Kidney glomerular epithelial cell (primary cell): ENCODE measurements at regions not wholly inside any gene's neighbourhood (a gene's known extent, or its start where the extent isn't known, plus 50 kb on each side); places are given as distances from the start of the nearest gene placed in this dataset.
A peak's percentile ranks its signal among the peaks of the same experiment; 100 is the strongest.
"Not testable (repeated sequence)": the region's sequence is repeated elsewhere in the genome, so short reads cannot be mapped to it uniquely, and the experiment has no call there.

ENCODE experiments used
- DNase-seq: peaks from one replicate; lab custom pipeline; 2025; lab: John Stamatoyannopoulos, UW

DNA sequence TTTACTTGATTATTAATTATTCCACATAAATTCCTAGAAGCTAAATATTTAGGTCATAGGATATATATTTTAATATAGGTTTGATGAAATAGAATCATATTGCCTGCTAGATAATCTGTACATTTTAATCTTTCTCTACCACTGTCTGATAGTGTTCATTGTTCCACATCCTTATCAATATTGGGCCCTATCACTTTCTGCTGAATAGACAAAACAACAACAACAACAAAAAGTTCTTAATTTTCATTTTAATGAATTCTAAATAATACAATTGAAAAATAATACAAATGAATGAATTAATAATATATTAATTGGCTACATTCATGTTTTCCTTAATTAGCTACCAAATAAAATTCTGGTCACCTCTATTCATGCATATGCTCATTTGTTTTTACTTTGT lies 1437.2 kb downstream of the LRFN5 start:
- DNase-seq, result no peak

GRCh38 chr14:43042408-43042807 lies 1435.7 kb downstream of the LRFN5 start:
- DNase-seq, result no peak

- DNase-seq, result no peak
Observed at GRCh38 chr14:43041976-43042375, 1435.3 kb downstream of the LRFN5 start.

- no peak for DNase-seq
Observed at GRCh38 chr14:43041207-43041606, 1434.5 kb downstream of the LRFN5 start.

- no peak for DNase-seq
Observed at GRCh38 chr14:43039881-43040280, 1433.2 kb downstream of the LRFN5 start.

GRCh38 chr14:43031598-43031997 lies 1424.9 kb downstream of the LRFN5 start:
- peak; percentile 79 for DNase-seq

DNA sequence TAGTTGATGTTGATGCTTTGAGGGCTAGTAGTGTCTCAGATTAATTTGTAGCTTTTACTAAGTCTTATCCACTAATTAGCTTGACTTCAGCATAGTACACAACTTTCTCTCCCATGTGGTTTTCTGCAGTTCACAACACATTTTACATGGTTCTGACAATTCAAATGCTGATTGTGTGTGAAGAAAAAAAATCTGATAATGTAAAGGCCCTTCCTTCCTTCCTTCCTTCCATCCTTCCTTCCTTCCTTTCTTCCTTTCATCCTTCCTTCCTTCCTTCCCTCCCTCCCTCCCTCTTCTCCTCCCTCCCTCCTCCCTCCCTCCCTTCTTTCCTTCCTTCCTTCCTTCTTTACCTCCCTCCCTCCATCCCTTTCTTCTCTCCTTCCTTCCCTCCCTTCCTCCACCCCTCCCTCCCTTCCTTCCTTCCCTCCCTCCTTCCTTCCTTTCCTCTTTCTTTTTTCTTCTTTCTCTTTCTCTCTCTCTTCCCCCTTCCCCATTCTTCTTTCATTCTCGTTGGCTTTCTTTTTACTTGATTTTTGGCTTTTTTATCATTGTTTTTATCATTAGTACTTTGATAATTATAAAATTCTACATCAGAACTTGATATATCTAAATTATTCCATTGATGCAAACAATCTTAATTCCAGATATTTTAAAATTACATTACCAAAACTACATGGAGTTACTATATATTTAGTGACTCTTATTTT lies 1415.6 kb downstream of the LRFN5 start:
- no peak for DNase-seq

- no peak for DNase-seq
Observed at GRCh38 chr14:43019826-43020225, 1413.2 kb downstream of the LRFN5 start.

DNA sequence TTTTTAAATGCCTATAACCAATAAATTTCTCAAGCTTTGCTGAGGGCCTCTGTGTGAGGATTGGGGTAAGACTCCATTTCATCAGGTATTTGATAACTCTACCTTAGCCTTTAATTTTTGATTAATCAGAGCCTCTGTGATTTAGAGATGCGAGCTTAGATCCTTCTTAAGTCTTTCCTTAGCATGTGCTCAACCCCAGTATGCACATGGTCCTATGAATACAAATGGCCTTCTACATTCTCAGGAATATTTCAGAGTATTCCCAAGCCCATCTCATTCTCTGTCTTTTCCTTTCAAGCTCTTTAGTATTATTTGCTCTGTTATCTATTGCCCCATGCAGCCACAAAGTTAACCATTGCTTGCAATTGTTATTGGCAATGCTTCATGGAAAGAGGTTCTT lies 1407.7 kb downstream of the LRFN5 start:
- no peak for DNase-seq

DNA sequence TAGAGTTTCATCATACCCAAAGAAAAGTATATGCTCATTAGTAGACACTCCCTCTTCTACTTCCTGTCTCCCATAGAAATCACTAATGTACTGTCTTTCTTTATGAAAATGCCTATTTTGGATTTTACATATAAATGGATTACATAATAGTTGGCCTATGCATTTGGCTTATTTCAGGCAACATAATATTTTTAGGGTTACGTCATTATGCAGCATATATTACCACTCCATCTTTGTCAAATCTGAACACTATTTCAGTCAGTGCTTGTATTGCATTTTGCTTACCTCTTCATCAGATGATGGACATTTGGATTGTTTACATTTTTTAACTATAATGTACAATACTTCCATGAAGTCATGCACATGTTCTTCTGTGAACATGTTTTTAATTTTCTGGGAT lies 1406.1 kb downstream of the LRFN5 start:
- DNase-seq, result no peak

- no peak for DNase-seq
Observed at GRCh38 chr14:43005807-43006206, 1399.1 kb downstream of the LRFN5 start.

DNA sequence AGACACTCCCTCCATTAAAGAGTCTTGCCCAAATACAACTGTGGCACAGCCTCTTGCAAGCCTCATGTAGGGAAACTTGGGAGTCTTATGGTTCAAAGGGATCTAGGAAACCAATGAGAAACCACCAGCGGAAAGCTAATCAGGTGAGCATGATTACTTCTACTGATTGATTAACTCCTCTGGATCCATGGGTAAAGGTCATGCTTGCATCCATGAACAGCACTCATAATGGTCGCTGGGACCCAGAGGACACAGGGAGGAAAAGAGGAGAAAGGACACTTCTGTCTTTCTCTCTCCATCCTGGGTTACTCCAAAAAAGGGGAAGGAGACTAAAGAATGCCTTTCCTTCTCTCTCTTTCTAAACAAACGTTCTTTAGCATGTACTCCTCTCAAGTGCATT lies 1397.2 kb downstream of the LRFN5 start:
- DNase-seq, result no peak

GRCh38 chr14:43001731-43002130 lies 1395.1 kb downstream of the LRFN5 start:
- no peak for DNase-seq

GRCh38 chr14:42994051-42994736 lies 1387.5 kb downstream of the LRFN5 start:
- DNase-seq, result peak; percentile 90

DNA sequence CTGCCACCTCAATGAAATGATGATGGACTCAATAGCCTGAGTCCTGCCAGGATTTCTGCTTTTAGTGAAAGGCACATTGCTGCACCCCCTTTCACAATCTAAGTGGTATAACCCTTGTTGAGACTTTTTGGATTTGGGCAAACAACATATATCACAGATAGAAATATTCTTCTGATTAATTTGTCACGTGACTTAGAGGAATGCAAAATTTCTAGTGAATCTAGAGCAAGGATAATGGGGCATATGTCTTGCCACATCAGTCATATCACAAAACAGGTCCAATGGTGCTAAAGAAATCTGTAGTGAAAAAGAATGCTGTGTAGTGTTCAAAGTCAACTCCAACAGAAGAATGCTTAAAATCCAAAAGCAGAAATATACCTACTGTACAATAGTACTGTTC lies 1386.3 kb downstream of the LRFN5 start:
- no peak for DNase-seq

DNA sequence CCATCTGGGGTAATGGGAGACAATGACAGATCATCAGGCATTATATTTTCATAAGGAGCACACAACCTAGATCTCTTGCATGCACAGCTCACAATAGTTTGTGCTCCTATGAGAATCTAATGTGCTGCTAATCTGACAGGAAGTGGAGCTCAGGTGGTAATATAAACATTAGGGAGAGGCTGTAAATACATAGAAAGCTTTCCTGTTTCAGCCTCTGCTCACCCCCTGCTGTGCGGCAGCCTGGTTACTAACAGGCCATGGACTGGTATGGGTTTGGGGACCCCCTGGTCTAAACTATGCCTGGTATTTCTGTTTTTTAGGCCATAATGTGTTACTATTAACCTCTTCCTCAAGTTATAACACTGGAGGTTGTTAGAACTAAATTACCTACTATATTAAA lies 1373.7 kb downstream of the LRFN5 start:
- DNase-seq, result no peak

GRCh38 chr14:42973171-42973570 lies 1366.5 kb downstream of the LRFN5 start:
- DNase-seq, result not testable (repeated sequence)

GRCh38 chr14:42965512-42965911 lies 1358.8 kb downstream of the LRFN5 start:
- no peak for DNase-seq

DNA sequence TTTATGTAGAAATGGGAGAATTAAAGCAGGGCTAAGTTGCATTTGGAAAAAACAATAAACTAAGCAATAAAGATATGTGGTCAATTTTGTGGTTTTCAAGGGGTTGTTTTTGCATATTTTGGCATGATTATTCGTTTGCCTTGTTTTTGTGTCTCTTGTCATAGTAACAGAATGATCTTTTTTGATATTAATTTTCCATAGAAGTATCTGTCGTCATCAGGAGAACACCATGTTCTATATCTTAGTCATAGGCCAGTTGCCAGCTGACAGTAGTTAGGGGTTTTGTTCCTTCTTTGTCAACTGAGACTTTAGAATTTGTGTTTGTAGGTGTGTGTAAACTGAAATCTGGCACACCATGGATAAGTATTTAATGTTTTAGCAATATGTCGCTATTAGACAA lies 1354.8 kb downstream of the LRFN5 start:
- no peak for DNase-seq

GRCh38 chr14:42950363-42950762 lies 1343.7 kb downstream of the LRFN5 start:
- DNase-seq, result no peak

DNA sequence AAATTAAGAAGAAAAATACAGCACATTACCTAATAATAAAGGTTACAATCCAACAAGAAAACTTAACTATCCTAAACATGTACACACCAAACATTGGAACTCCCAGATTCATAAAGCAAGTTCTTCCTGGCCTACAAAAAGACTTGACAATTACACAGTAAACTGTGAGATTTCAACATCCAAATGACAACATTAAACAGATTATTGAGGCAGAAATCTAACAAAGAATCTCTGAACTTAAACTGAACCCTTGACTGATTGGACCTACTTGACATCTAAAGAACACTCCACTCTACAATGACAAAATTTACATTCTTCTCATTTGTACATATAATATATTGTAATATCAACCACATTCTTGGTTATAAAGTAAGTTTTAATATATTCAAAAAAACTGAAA lies 1341.3 kb downstream of the LRFN5 start:
- DNase-seq, result no peak

GRCh38 chr14:42944284-42944683 lies 1337.6 kb downstream of the LRFN5 start:
- no peak for DNase-seq

DNA sequence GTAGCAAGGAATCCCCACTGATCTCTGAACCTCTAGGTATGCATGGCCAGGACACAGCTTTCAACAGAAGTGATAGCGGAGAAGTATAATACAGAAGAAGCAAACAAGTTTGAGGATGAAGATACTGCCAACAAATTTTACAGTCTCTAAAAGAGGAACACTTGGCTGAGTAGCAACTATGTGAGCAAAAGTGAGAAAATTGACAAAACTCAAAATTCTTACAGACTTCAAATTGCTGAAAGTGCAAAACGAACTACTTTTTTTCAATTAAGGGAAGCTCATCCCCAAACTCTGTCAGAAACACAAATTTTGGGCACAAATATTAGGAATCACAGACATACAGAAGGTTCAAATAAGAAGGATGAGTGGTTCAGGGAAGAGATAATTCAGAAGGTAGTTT lies 1324.6 kb downstream of the LRFN5 start:
- no peak for DNase-seq
